HG03097 (cell line): ENCODE measurements at regions not wholly inside any gene's neighbourhood (a gene's known extent, or its start where the extent isn't known, plus 50 kb on each side); places are given as distances from the start of the nearest gene placed in this dataset.
"Not testable (repeated sequence)": the region's sequence is repeated elsewhere in the genome, so short reads cannot be mapped to it uniquely, and the experiment has no call there.

Source experiments
- ATAC-seq: cut with Tn5 transposase; IDR thresholded peaks from one replicate; pipeline ENCODE4 v1.9.1; 2021; ENCODE audit not compliant: unreplicated experiment, low FRiP score

- no peak for ATAC-seq
Observed at GRCh38 chrX:120753413-120754251, 122.0 kb downstream of the CT47B1 start.

- ATAC-seq, result no peak
Observed at GRCh38 chrX:120752431-120753082, 122.7 kb upstream of the C1GALT1C1 start.

GRCh38 chrX:120751683-120752082, 121.8 kb upstream of the C1GALT1C1 start:
- no peak for ATAC-seq

GRCh38 chrX:120750381-120750780, 120.5 kb upstream of the C1GALT1C1 start:
- no peak for ATAC-seq

- ATAC-seq, result peak; percentile 85
Observed at GRCh38 chrX:120749141-120749846, 119.4 kb upstream of the C1GALT1C1 start.

GRCh38 chrX:120746153-120746552, 116.3 kb upstream of the C1GALT1C1 start:
- no peak for ATAC-seq

GRCh38 chrX:120742946-120743665, 113.3 kb upstream of the C1GALT1C1 start:
- no peak for ATAC-seq

GRCh38 chrX:120741452-120741851, 111.6 kb upstream of the C1GALT1C1 start:
- no peak for ATAC-seq

GRCh38 chrX:120740072-120740471, 110.2 kb upstream of the C1GALT1C1 start:
- ATAC-seq, result no peak

- no peak for ATAC-seq
Observed at GRCh38 chrX:120739300-120739699, 109.4 kb upstream of the C1GALT1C1 start.

- ATAC-seq, result no peak
Observed at GRCh38 chrX:120736989-120737388, 107.1 kb upstream of the C1GALT1C1 start.

GRCh38 chrX:120735966-120736365, 106.1 kb upstream of the C1GALT1C1 start:
- ATAC-seq, result no peak

- ATAC-seq, result no peak
Observed at GRCh38 chrX:120732879-120733278, 103.0 kb upstream of the C1GALT1C1 start.

- no peak for ATAC-seq
Observed at GRCh38 chrX:120732461-120732860, 102.6 kb upstream of the C1GALT1C1 start.

- ATAC-seq, result no peak
Observed at GRCh38 chrX:120731386-120731785, 101.5 kb upstream of the C1GALT1C1 start.

GRCh38 chrX:120729506-120730255, 99.8 kb upstream of the C1GALT1C1 start:
- ATAC-seq, result not testable (repeated sequence)

- ATAC-seq, result no peak
Observed at GRCh38 chrX:120727911-120728310, 98.1 kb upstream of the C1GALT1C1 start.

- ATAC-seq, result no peak
Observed at GRCh38 chrX:120727452-120727851, 97.6 kb upstream of the C1GALT1C1 start.

- peak; percentile 99 for ATAC-seq
Observed at GRCh38 chrX:120726294-120726693, 96.4 kb upstream of the C1GALT1C1 start.

- ATAC-seq, result no peak
Observed at GRCh38 chrX:120725874-120726273, 96.0 kb upstream of the C1GALT1C1 start.
